Retina (tissue), 1 donor: ENCODE measurements at regions not wholly inside any gene's neighbourhood (a gene's known extent, or its start where the extent isn't known, plus 50 kb on each side); places are given as distances from the start of the nearest gene placed in this dataset.

Experiments used
- DNase-seq: peaks from one replicate; pipeline ENCODE4 v3.0.0-alpha.2; 2016

DNA sequence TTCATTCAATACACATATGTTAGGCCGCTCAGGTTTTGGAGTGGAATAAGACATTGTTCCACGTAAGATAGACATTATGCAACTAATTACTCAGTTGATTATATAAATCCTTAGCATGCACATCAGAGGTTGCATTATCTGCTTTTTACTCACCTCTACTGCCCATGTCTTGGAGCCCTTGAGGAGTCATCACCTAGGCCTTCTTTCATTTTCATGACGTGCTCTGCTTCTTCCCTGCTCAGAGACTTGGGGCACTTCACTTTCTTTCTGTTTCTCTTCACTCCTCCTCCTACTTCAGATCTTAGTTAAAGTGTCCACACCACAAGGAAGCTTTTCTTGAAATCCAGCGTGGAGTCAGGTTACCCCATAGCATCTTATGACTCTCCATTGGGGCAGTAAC is 241.1 kb downstream of the TLR4 start:
- DNase-seq: no peak

DNA sequence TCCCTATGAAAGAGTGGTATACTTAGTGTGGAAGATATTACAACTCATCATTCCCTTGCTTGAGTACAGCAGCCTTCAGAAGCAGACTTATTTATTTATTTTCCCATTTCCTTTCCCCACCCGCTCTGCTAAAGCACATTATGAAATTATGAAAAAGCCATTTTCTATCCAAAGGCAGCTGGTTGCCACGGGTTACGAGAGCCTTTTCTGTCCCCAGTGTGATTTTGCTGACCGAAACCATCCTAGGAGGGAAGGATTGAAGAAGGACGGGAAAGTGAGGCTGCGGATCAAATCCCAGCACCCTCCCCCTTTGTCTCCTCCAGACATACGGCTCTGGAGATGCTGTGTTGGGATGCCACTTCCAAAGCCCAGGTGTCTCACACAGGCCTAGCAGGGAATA is 246.9 kb downstream of the TLR4 start:
- DNase-seq: no peak

DNA sequence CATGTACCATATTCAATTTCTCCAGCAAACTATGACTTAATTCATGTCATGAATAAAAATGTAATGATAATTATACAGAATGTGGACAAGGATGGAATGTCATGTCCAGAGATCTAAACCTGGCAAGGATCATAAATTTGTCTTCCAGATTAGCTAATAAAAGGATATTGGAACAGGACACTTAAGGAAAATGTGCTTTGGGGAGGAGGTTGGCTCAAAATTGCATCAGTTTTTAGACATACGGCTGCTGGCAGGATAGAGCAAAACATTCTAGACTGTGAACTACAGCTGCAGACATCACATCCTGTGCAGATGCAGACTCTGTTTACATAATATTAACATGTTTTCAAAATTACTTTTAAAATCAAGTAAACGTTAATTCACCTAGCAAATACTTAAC is 248.4 kb downstream of the TLR4 start:
- no peak for DNase-seq

DNA sequence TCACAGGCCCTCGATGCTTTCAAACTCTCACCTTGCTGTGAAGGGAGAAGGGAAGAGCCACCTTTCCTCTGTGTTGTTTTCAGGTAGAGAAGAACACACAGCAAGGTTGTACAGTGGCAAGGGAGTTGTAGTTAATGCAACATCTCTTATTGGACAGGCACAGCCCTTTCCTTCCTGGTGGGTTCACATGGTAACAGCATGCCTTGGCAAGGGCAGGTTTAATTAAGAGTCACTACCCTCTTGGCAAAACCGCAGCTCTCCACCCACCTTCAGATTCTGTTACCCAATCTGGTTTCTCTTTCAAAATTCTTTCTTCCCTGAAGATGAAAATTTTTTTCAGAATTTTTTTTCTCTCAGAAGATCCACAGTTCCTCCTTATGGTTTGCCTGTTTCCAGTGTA is 253.1 kb downstream of the TLR4 start:
- DNase-seq: no peak

DNA sequence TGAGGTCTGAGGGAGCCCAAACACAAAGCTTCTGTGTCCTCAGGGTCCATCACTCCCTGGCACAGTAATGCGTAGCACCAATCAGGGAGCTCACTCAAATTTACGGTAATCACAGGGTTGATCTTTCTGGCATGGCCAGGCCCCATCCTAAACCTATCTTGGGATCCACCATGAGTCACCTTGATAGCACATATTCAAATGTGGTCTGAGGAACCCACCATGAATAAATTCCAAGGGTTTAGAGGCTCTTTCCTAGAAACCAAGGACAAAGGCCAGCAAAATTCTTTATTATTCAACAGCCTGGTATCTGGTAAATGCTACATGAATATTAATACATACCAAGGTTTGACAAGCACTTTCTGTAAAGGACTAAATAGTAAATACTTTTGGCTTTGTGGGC is 254.5 kb downstream of the TLR4 start:
- no peak for DNase-seq

DNA sequence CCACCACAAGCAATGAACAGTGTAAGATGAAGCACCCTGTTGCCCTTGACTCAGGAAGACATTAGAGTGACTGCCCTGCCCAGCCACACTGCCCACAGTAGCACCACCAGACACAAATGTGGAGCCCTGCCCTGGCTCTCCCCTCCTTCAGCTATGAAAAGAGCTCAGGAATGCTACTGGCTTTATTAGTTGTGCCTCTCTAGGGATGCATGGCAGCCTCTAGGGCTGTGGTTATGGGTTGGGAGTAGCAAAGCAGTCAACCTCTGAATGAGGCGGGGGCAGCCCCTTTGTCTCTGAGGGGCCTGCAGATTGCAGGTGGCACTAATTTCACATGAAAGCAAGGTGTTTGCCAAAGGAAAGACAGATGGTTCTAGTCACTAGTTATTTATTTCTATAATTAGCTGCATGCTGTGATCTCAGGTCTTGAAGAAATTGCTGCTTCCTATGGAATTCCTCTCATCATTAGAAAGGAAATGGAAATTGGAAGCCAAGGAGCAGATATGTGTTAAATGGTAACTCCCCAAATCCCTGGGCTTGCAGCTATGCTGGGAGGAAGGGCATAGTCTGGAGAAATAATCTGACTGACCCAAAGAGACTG is 259.4 kb downstream of the TLR4 start:
- DNase-seq: no peak

DNA sequence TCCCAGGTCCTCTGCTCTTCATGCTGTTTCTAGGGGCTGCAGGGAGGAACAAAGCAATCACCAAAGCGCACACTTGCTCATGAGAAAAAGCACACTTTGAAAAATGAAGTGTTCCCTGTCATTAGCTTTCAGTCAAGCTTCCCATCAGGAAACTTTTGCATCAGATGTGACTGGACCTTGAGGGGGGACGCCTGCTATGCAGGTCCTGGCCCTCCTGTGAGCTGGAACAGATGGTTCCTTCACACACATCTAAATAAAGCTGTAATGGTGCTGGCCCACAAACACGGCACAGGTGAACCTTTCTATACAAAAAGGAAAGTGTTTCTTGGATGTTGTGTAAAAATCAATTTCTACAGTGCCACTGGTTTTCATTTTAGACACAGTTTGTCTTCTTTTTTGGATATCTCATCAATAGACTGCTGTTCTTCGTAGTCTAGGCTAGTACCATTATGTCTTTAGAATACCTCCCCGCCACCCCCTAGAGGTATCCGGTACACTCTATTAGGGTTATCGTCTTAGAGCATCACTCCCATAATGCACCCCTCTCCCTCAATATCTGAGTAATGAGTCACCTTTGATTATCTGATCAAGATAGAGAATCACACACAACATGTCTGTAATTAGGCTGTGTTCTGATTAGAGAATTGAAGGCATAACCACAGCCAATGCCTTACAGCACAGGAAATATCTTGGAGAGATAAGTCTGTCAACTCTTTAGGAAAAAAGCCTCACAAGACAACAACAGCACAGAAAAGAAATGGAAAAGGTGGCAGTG is 266.3 kb downstream of the TLR4 start:
- DNase-seq: no peak

DNA sequence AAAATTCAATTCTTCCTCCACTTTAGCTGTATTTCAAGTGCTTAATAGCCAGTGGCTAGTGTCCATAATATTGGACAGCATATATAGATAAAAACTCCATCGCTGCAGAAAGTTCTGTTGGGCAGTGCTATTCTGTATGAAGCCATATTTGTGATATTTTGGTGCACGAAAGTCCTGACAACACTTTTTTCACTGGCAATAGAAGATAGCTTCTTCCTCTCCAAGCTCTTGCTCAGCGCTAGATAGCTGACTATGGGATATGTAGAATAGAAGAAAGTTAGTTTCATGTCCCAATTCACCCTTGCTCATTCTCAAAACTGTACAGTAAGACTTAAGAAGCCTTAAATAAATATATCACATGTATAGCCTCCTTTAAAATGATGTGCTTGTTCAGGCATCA is 269.9 kb downstream of the TLR4 start:
- no peak for DNase-seq

DNA sequence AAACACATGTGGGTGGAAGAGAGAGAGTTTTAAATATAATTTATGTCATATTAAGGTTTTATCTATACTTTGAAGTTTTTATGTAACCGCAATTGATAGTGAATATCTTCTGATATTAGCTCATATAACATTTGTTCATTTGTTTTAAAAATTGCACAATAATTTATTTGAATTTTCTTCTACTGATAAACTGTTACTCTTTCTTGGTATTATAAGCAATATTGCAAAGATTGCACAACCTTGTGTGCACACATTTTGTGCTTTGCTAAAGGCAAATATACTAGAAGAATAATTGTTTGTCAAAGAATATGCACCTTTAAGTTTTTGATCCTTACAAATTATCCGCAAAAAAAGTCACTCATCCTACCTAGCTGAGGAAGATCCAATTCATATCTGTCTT is 275.7 kb downstream of the TLR4 start:
- DNase-seq: no peak

DNA sequence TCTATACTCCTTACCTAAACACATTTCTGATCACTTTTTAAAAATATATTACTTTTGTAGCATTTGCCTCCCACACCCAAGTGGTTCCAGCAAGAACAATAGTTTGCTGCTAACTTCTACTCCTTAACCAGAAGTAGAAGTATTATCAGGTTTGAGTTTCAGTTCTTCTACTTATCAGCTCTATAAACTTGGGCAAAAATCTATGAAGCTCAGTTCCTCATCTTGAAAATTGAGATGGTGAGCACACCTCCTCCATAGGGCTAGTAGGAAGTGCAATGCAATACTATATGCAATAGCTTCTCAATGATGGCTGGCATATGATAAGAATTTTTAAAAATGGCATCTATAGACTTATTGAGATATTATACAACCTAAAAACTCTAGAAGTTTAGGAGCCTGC is 283.7 kb downstream of the TLR4 start:
- DNase-seq: no peak

DNA sequence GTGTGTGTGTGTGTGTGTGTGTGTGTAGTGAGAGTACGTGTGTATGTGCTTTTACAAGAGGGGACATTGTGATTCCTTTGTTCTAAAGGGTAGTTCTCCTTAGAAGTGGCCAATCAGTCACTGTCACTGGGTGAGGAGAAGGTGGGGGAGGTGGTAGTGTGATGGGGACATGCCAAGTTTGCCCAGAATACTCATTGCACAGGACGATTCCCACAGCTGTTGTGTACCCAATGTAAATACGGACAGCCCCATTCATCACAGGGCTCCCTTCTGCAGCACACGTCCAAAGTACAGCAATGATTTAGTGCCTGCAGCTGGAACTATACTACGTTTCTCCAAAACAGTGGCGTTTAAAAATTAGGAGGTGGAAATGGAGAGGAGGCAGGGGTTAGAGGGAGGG is 287.8 kb downstream of the TLR4 start:
- no peak for DNase-seq

DNA sequence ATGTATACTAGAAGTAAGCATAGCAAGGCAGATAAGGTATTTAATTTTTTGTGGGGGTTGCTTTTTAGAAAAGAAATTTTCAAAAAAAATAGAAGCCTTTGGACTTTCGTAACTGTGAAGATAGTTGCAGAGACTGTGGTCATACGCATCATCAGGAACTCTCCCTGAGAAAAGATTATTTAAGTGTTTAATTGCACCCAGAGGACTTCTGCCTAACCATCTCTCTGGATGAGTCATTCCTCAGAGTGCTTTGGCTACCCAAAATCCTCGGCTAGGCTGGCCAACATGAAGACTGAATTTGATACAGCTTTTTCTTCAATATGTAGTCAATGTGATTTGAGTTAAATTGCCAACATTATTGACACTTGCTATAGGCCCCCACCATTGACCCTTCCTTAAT is 296.4 kb downstream of the TLR4 start:
- no peak for DNase-seq

DNA sequence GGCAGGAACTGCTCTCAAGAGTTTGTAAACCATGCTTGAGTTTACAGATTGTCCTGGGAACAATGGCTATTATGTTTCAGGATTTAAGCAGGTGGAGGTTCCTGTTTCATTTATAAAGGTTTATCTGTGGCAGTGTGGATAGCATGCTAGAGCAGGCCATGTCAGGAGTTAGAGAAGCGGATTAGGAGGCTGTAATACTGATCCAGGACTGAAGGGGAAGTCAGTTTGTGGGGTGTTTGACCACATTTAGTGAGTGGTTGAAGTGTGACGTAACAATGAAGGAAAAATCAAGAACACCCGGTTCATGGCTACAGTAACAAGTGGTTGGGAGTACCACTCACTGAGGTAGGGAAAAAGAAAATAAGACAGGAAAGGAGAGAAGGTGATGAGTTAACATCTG is 299.0 kb downstream of the TLR4 start:
- no peak for DNase-seq

DNA sequence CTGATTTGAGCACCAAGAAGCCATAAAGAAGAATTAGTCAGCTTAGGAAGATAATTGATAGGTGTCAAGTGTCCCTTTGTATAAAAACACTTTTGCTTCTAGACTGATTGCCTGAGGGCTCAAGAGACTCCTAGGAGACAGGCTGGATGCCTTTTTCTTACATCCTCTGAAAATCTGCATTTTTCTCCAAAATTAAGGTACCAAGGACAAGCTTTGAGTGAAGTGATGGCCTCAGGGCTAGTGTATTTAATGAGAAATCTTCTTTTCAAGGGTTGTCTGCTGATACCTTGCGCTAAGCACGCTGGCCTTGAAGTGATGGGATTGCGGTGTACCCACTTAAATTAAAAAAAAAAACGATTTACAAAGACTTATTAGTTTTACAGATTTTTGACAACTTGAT is 304.0 kb downstream of the TLR4 start:
- no peak for DNase-seq

DNA sequence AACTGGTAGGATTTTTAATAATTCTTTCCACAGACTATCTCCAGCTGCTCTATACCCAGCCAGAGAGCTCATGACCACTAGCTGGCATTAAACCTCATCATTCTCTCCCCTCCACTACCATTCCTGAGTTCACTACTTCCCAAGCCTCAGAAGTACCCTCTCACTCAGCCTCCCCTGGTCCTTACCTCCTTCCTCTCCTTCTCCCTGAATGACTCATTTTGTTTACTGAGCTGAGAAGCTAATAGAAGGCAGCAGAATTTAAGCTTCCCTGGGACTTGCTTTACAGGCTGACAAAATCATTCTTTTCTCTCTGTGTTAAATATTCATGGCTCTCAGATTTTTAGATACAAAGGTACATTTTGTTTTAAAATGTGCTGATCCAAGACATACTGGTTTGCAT is 305.4 kb downstream of the TLR4 start:
- DNase-seq: no peak

DNA sequence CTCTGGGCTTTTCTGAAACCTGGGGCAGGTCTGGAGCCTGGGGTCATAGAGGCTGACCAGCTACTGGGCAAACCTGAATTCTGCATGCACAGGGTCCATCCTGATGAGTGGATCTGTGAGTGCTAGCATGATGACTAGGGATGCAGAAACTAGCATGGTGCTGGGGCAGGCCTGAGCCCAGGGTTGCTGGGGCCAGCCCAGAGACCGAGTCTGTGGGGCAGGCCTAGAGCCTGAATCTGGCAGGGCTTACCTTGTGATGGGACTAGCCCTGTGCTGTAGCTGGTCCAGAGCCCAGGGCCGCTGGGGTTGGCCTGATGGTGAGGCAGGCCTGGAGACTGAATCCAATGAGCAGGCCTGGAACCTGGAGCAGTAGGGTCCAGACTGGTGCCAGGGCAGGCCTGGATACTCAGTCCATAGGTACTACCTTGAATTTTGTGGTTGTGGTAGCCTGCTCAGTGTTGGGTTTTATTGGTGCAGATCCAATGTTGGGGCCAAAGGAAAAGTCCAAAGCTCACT is 313.5 kb downstream of the TLR4 start:
- DNase-seq: no peak

DNA sequence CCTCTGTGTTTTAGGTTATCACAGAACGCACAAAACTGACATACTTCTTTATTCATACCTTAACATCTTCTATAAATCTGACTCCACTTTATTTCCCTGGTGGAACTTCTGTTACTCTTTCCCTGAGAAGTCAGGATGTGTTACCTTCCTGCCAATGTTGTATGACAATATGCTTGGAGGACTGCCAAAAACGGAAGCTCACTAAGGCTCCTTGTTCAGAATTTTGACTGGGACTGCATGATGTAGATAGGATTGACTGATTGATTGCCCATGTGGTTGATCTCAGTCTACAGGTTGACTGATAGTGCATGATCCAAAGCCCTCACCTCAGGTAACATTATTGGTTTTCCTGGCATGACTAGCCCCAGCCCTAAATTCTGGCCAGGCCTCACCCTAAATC is 319.4 kb downstream of the TLR4 start:
- no peak for DNase-seq

DNA sequence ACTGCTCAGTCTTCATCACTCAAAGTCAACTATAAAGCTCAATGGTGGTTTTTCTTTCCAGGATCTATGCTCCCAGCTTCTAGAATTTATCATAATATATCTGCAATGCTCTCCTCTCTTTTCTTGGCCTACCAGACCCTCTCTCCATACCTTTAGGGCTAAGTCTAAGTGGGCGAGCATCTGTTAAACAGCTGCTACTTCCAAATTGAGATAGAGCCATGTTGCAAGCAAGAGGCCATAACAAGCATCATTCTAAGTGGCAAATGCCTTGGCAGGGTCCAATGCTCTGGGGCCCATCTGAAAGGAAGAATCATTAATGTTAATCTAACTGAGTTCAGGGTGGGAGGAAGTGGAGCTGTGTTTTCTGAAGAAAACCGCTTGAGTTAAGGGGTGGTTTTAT is 324.0 kb downstream of the TLR4 start:
- DNase-seq: no peak

DNA sequence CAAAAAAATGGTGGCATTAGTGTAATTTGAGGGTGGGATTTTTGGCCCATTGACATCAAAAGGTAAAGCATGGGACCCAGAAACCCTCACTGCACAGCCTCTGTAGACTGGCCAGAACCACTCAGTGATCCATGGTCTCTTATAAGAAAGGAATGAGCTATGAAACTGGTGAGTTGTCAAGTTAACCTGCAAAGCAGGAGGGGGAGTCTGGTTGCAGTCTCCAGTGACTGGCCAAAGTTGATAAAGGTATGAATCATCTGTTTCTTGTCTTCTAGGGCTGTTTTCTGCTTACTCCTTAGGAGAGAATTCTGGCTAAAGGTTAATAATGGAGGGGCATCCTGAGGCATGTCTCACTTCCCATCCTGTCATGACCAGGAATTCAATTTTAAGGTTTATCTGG is 325.2 kb downstream of the TLR4 start:
- no peak for DNase-seq

DNA sequence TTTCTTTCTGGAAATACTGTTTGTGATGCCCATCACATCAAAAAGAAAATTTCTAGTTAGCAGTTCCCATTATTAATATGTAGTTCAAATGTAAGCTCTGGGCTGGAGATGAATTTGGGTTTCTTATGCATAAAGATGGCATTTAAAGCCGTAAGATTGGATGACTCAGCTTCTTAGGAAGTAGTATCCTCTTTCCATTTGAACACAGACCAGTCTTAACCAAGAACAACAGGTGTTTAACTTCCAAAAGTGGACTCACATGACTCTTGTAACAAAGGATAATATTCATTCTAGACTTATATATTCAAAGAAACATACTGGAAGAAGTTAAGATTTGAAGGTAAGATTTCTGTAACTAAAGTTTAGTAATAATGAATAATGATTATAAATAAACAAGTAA is 330.5 kb downstream of the TLR4 start:
- no peak for DNase-seq

DNA sequence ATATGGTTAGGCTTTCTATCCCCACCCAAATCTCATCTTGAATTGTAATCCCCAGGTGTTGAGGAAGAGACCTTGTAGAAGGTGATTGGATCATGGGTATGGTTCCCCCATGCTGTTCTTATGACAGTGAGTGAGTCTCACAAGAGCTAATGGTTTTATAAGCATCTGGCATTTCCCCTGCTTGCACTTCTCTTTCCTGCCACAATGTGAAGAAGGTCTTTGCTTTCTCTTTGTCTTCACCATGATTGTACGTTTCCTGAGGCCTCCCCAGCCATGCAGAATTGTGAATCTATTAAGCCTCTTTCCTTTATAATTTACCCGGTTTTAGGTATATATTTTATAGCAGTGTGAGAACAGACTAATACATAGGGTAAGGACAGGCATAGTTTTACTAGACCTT is 334.5 kb downstream of the TLR4 start:
- DNase-seq: no peak

DNA sequence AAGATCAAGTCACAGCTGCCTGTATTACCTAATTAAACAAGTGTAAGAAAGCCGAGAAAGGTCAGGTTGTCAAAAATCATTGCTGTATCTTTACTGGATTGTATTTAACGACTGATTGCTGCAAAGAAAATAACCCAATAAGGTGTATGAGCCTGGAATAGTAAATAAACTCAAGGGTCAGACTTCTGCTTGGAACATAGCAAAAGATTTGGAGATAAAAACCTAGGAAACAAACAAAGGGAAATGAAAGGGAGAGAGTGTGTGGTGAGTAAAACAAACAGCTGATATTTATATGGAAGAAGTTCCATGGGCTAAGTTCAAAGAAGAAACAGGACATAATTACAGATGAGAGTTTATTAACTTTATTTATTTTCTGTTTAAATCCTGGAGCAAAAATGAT is 354.0 kb downstream of the TLR4 start:
- no peak for DNase-seq

DNA sequence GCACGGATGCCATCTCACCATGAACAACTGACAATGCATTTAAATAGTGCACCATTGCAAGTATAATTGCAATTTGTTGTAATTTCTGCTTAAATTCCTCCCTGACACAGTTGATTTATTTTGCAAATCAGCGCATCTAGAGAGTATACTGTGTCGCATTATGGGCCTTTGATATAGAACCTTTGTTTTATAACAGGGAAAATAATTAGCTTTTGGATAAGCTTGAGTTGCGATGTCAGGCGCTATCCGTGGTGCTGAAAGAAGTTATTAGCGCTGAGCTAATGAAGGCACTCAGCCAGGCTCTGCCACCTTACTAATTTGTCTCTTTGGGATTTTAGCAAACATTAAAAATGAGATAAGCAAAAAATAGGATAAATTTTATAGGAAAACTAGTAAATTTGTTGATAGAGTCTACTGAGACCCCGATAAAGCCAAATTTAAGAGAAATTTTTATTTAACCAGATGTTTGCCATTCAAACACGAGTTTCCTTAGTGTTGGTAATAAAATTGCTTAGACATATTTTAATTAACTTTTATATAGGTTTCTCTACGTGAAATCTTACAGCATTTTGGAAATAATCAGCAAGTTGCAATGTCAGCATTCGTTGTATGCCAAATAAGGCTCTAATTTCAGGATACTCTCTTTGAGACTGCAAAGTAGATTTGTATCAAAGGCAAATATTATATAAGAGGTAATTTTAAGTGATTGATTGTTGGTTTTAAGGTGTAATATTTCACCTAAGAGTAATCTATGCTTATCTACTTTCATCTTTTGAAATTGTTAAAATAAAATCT is 355.5 kb downstream of the TLR4 start:
- DNase-seq: peak; percentile 40

DNA sequence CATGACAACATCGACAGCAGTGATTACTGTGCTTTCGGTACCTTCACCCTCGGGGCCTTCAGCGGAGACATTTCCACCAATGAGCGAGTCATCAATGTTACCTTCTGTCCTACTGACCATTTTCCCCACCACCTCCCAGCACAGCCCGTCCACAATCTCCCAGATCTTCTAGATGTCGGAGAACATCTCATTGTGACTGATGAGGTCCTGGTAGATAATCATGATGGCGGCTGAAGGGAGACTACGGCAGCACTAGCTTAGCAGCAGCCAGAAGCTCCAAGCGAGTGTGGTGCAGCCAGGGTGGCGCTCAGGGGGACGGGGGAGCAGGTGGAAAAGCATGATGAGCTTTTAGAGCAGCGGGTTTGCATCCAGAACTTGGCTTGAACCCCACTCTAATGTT is 379.0 kb downstream of the TLR4 start:
- DNase-seq: no peak
